ENCODE measurements at regions not wholly inside any gene's neighbourhood (a gene's known extent, or its start where the extent isn't known, plus 50 kb on each side); places are given as distances from the start of the nearest gene placed in this dataset.

DNA sequence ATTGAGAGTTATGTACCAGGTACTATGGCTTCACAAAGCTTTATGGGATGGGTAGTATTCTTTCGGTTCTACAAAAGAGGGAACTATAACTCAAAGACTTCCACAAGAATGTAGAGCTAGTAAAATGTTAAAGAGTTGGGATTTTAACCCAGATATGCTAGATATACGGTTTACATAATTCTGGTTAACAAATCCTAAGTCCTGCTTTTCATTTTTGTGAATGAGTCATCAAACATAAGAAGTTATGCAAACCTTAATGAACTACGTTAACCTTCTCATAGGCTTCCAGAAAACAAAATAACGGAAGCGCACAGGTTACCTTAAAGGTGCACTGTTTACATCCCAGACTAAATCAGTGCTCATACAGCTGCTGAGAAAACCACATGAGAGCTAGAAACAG is 1049.3 kb downstream of the MCTP2 start:
- no peak for TF ChIP-seq POLR2A (IDR thresholded peaks at IDR 0.05)
- TF ChIP-seq, protein P1, sequence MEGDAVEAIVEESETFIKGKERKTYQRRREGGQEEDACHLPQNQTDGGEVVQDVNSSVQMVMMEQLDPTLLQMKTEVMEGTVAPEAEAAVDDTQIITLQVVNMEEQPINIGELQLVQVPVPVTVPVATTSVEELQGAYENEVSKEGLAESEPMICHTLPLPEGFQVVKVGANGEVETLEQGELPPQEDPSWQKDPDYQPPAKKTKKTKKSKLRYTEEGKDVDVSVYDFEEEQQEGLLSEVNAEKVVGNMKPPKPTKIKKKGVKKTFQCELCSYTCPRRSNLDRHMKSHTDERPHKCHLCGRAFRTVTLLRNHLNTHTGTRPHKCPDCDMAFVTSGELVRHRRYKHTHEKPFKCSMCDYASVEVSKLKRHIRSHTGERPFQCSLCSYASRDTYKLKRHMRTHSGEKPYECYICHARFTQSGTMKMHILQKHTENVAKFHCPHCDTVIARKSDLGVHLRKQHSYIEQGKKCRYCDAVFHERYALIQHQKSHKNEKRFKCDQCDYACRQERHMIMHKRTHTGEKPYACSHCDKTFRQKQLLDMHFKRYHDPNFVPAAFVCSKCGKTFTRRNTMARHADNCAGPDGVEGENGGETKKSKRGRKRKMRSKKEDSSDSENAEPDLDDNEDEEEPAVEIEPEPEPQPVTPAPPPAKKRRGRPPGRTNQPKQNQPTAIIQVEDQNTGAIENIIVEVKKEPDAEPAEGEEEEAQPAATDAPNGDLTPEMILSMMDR (IDR thresholded peaks at IDR 0.05), result no peak

Measured in uterus (tissue), 2 donors.